DOHH2 (cell line): ENCODE measurements at regions not wholly inside any gene's neighbourhood (a gene's known extent, or its start where the extent isn't known, plus 50 kb on each side); places are given as distances from the start of the nearest gene placed in this dataset.

ENCODE experiments used
- CTCF ChIP-seq: fragments of 200-600 bp; sonication (generic); IDR thresholded peaks from one replicate; pipeline ENCODE4 v1.5.1; 2014; ENCODE audit warnings: antibody characterized with exemption, mild to moderate bottlenecking, low read depth, low read length; ENCODE audit not compliant: poor library complexity, severe bottlenecking
- EZH2phosphoT487 ChIP-seq: fragments of 200-600 bp; sonication (generic); IDR thresholded peaks from 2 replicates; pipeline ENCODE4 v1.6.1; 2017; ENCODE audit warnings: borderline replicate concordance, mild to moderate bottlenecking, antibody characterized with exemption, low read length, moderate library complexity, mixed read lengths

- no peak for TF ChIP-seq CTCF
- no peak for TF ChIP-seq EZH2phosphoT487
Measured at GRCh38 chr7:433558-433957, 86.1 kb downstream of the PDGFA start.
